Heart left ventricle (tissue), 13 donors: ENCODE measurements at regions not wholly inside any gene's neighbourhood (a gene's known extent, or its start where the extent isn't known, plus 50 kb on each side); places are given as distances from the start of the nearest gene placed in this dataset.
"Not testable (repeated sequence)": the region's sequence is repeated elsewhere in the genome, so short reads cannot be mapped to it uniquely, and the experiment has no call there.

ENCODE experiments used
- CTCF ChIP-seq, 12 donors: fragments of 200-600 bp; sonication (generic) in 4 of 12; IDR thresholded peaks; one replicate each; pipeline versions ENCODE4 v1.5.0 to v1.8.0; 2018 to 2022; ENCODE audit warnings: antibody characterized with exemption in 12 of 12, mild to moderate bottlenecking in 5 of 12
- POLR2A ChIP-seq, 2 donors: fragments of 450-650 bp; IDR thresholded peaks; one replicate each; pipeline ENCODE4 v1.6.1; 2017; ENCODE audit warnings: antibody characterized with exemption in 2 of 2, mild to moderate bottlenecking in 2 of 2, moderate library complexity in 2 of 2
- donor health status: ischemic (EF 13 %, LVEDD 7.1; RV severe dilation, severe dysfunction).
- donor health status: DM: no; HTN: yes; CAD: no.
- donor health status: DM: no; HTN: no; CAD: no.
- donor health status: ischemic (EF 25% LVEDD 6.9; RV normal size, moderate dysfunction).
- donor health status: ischemic (EF 25% LVEDD 5.7; RV mildly dilated, moderate dysfunction).
- donor health status: ischemic (EF 35%, LVEDD 5.7; RV mildly dilated, moderate dysfunction).
- donor health status: nonischemic (EF 11% LVEDD 7.7; RV severe dilation, severe dysfunction).
- donor health status: DM: yes; HTN: yes; CAD: no.
- donor health status: PGD.
- donor health status: ischemic (EF 29% LVEDD 5.4; RV normal size, mild dysfunction).
- donor health status: nonischemic (EF 23%, LVEDD 6.1; RV moderate dilation, normal function).

DNA sequence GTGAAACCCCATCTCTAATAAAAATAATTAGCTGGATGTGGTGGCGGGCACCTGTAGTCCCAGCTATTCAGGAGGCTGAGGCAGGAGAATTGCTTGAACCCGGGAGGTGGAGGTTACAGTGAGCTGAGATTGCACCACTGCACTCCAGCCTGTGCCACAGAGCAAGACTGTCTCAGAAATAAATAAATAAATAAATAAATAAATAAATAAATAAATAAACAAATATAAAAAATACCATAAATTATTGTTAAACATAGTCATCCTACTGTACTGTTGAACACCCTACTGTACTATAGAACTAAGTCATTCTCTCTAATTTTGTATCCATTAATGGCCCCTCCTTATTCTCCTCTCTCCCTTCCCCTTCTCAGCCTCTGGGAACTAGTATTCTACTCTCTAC is 332.2 kb downstream of the ISL1 start:
- not testable (repeated sequence) for TF ChIP-seq POLR2A, CTCF (IDR thresholded peaks at IDR 0.05)
